Tibial nerve (tissue), 4 donors: ENCODE measurements at regions not wholly inside any gene's neighbourhood (a gene's known extent, or its start where the extent isn't known, plus 50 kb on each side); places are given as distances from the start of the nearest gene placed in this dataset.

Experiments used
- DNase-seq, 2 donors: peaks; one replicate each; pipeline ENCODE4 v3.0.0-alpha.2; 2019; ENCODE audit warnings: low spot score in 2 of 2
- H3K27ac ChIP-seq, 4 donors: fragments of 200-600 bp; sonication (generic) in 3 of 4; one replicate each; pipeline ENCODE4 v1.5.1; 2017 to 2019; ENCODE audit warnings: mild to moderate bottlenecking in 1 of 4
- H3K27me3 ChIP-seq, 2 donors: fragments of 200-600 bp; sonication (generic) in 1 of 2; one replicate each; pipeline versions ENCODE4 v1.5.1 to v1.6.0; 2017 to 2019
- H3K36me3 ChIP-seq, 3 donors: fragments of 200-600 bp; sonication (generic); one replicate each; pipeline ENCODE4 v1.5.1; 2018 to 2019
- H3K4me1 ChIP-seq, 4 donors: fragments of 200-600 bp; sonication (generic) in 3 of 4; one replicate each; pipeline ENCODE4 v1.5.1; 2017 to 2019
- H3K4me3 ChIP-seq, 4 donors: fragments of 200-600 bp; sonication (generic) in 3 of 4; one replicate each; pipeline ENCODE4 v1.5.1; 2017 to 2019; ENCODE audit warnings: mild to moderate bottlenecking in 1 of 4, moderate library complexity in 1 of 4
- H3K9me3 ChIP-seq, 4 donors: fragments of 200-600 bp; sonication (generic) in 3 of 4; one replicate each; pipeline ENCODE4 v1.5.1; 2017 to 2019
- EP300 ChIP-seq, 2 donors: sonication (generic); formaldehyde crosslinking; IDR thresholded peaks; one replicate each; pipeline ENCODE4 v1.6.1; 2017; ENCODE audit warnings: antibody characterized with exemption in 2 of 2, mild to moderate bottlenecking in 1 of 2
- POLR2A ChIP-seq, 2 donors: fragments of 450-650 bp; IDR thresholded peaks; one replicate each; pipeline ENCODE4 v1.6.1; 2017; ENCODE audit warnings: antibody characterized with exemption in 2 of 2, mild to moderate bottlenecking in 2 of 2, moderate library complexity in 2 of 2
- WGBS, 2 donors: methylation state at CpG; one replicate each; pipeline ENCODE4 v1.1.5; 2018; 5-methylcytosine and 5-hydroxymethylcytosine counted together
- TF ChIP-seq, protein P1 (sequence below), 5 experiments: fragments of 200-600 bp in 3 of 5; fragments of 450-650 bp in 2 of 5; sonication (generic) in 3 of 5; IDR thresholded peaks; one replicate each; pipeline ENCODE4 v1.5.1; 2016 to 2019; ENCODE audit warnings: antibody characterized with exemption in 5 of 5, mild to moderate bottlenecking in 3 of 5, moderate library complexity in 2 of 5

DNA sequence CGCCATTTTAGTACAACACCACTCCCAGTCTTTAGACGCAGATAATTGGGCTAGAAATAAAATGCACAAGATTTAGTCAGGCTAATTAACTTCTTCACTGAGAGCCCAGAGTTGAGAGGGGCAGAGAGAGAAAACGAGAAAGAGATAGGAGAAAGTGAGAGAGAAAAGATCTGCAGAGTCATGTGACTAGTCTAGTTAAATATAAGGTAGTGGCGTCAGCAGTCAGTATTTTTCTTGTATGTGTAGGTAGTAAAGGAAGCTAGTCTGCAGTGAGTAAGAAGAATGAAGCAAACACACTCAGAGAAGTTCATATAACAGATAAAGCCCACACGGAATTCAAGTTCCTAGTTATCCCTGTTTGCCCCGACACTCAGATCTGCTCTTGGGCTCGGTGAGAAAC lies 392.6 kb upstream of the ERCC4 start:
- no peaks in the 10 kb centered on the region for H3K4me1 ChIP-seq
- no peak overlapping the region for H3K27ac ChIP-seq
- peaks cover 0 to 10% (median 0%) of the 10 kb centered on the region in 4 donors for H3K9me3 ChIP-seq
- no peak for TF ChIP-seq EP300 (IDR thresholded peaks at IDR 0.05)
- TF ChIP-seq, protein P1, sequence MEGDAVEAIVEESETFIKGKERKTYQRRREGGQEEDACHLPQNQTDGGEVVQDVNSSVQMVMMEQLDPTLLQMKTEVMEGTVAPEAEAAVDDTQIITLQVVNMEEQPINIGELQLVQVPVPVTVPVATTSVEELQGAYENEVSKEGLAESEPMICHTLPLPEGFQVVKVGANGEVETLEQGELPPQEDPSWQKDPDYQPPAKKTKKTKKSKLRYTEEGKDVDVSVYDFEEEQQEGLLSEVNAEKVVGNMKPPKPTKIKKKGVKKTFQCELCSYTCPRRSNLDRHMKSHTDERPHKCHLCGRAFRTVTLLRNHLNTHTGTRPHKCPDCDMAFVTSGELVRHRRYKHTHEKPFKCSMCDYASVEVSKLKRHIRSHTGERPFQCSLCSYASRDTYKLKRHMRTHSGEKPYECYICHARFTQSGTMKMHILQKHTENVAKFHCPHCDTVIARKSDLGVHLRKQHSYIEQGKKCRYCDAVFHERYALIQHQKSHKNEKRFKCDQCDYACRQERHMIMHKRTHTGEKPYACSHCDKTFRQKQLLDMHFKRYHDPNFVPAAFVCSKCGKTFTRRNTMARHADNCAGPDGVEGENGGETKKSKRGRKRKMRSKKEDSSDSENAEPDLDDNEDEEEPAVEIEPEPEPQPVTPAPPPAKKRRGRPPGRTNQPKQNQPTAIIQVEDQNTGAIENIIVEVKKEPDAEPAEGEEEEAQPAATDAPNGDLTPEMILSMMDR (IDR thresholded peaks at IDR 0.05): no peak
- TF ChIP-seq POLR2A (IDR thresholded peaks at IDR 0.05): no peak
- no peak overlapping the region for H3K4me3 ChIP-seq
- no peaks in the 10 kb centered on the region for H3K27me3 ChIP-seq
- DNase-seq: no peak
- 80 to 82% methylated on average over 7 of the region's 7 CpGs for WGBS, 2 donors
- H3K36me3 ChIP-seq: no peaks in the 10 kb centered on the region

DNA sequence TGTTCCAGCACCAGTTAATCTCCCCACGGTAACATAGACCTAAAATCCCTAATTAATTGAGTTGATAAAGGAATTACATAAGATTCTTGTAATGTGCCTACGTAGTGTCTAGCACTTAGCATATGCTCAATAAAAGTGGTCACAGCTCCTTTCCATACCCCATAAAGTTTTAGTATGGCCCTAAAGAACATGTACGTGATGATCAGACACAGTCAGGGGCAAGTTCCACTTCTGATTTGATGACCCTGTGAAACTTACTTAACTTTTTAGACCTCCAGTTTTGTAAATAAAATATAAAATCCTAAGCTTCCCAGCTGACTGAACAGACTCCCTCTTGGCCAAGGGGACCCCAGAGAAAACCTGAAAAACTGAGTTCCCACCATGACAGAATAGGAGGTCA lies 391.3 kb upstream of the ERCC4 start:
- Histone ChIP-seq H3K27me3 (no peaks in the 10 kb centered on the region), H3K4me3 (no peak overlapping the region), H3K27ac (no peak overlapping the region), H3K9me3 (peaks cover 0 to 10% (median 0%) of the 10 kb centered on the region in 4 donors), H3K4me1 (no peaks in the 10 kb centered on the region), H3K36me3 (no peaks in the 10 kb centered on the region)
- no peak for DNase-seq
- TF ChIP-seq EP300 (IDR thresholded peaks at IDR 0.05) (no peak), POLR2A (IDR thresholded peaks at IDR 0.05) (no peak)
- TF ChIP-seq, protein P1 (IDR thresholded peaks at IDR 0.05): no peak
- WGBS, 2 donors: 56 to 79% methylated on average over 3 of the region's 3 CpGs

DNA sequence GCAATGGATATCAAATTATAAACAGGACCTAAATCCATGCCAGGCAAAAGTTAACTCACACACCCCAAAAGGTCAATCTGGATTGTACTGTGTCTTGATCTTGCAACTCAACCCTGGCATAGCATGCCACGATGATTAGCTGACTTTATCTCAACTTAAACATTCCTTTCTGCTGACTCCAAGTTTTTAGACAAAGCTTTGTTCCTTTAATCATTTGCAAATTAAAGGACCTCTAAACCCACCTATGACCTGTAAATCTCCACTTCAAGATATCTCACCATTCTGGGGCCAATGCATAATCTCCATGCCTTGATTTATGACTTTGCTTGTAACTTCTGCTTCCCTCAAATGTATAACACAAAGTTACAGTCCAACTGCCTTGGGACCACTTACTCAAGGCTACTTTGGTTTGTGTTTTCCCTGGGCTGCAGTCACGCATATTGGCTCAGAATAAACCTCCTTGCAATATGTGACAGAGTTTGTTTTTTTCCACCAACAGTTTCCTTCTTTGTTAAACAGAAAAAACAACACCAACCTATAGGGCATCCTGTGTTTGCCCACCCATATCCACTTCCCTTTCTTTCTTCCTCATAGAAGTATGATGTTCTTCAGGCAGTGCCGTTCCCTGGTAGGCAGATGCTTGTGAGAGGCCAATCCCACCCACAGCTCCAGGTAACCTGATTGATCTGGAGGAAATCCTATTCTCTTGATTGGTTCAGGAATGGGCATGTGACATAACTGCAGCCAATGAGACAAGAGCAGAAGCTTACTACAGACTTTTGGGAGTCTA lies 390.6 kb upstream of the ERCC4 start:
- 50 to 54% methylated on average over 3 of the region's 3 CpGs for WGBS, 2 donors
- no peak overlapping the region for H3K4me3 ChIP-seq
- H3K27me3 ChIP-seq: no peaks in the 10 kb centered on the region
- no peak for TF ChIP-seq EP300 (IDR thresholded peaks at IDR 0.05)
- no peak for TF ChIP-seq POLR2A (IDR thresholded peaks at IDR 0.05)
- TF ChIP-seq, protein P1 (IDR thresholded peaks at IDR 0.05): no peak
- no peak for DNase-seq
- no peaks in the 10 kb centered on the region for H3K4me1 ChIP-seq
- peaks cover 0 to 10% (median 0%) of the 10 kb centered on the region in 4 donors for H3K9me3 ChIP-seq
- no peaks in the 10 kb centered on the region for H3K36me3 ChIP-seq
- no peak overlapping the region for H3K27ac ChIP-seq

- no peak overlapping the region for H3K27ac ChIP-seq
- no peaks in the 10 kb centered on the region for H3K27me3 ChIP-seq
- no peaks in the 10 kb centered on the region for H3K4me1 ChIP-seq
- peaks cover 0 to 10% (median 0%) of the 10 kb centered on the region in 4 donors for H3K9me3 ChIP-seq
- no peaks in the 10 kb centered on the region for H3K36me3 ChIP-seq
- DNase-seq: no peak
- WGBS, 2 donors: 72 to 87% methylated on average over 4 of the region's 4 CpGs
- H3K4me3 ChIP-seq: no peak overlapping the region
- TF ChIP-seq POLR2A (IDR thresholded peaks at IDR 0.05): no peak
- TF ChIP-seq, protein P1 (IDR thresholded peaks at IDR 0.05): no peak
- no peak for TF ChIP-seq EP300 (IDR thresholded peaks at IDR 0.05)
Observed at GRCh38 chr16:13540771-13541170, 379.2 kb upstream of the ERCC4 start.

DNA sequence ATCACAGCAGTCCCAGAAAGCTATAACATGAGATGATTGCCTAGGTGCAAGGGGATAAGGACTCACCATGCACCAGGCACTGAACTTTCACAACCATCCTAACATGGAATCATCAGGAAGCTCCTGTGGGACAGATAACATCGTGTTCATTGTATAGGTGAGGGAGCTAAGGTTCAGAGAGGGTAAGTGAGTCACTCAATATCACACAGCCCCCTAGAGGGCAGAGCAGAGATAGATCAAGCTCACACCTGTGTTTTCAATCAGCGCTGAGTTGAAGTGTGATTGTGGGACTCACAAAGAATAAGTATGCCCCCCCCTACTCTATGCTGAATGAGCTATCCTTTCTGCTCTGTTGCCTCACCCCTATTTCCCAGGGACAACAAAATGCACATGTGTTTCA lies 377.7 kb upstream of the ERCC4 start:
- H3K9me3 ChIP-seq: peaks cover 0 to 10% (median 0%) of the 10 kb centered on the region in 4 donors
- DNase-seq: no peak
- TF ChIP-seq POLR2A (IDR thresholded peaks at IDR 0.05) (no peak), EP300 (IDR thresholded peaks at IDR 0.05) (no peak)
- TF ChIP-seq, protein P1 (IDR thresholded peaks at IDR 0.05): no peak
- no peaks in the 10 kb centered on the region for H3K36me3 ChIP-seq
- WGBS, 2 donors: 72 to 89% methylated on average over 2 of the region's 2 CpGs
- no peaks in the 10 kb centered on the region for H3K27me3 ChIP-seq
- no peaks in the 10 kb centered on the region for H3K4me1 ChIP-seq
- no peak overlapping the region for H3K27ac ChIP-seq
- no peak overlapping the region for H3K4me3 ChIP-seq
